ENCODE measurements at regions not wholly inside any gene's neighbourhood (a gene's known extent, or its start where the extent isn't known, plus 50 kb on each side); places are given as distances from the start of the nearest gene placed in this dataset.
A peak's percentile ranks its signal among the peaks of the same experiment; 100 is the strongest.

DNA sequence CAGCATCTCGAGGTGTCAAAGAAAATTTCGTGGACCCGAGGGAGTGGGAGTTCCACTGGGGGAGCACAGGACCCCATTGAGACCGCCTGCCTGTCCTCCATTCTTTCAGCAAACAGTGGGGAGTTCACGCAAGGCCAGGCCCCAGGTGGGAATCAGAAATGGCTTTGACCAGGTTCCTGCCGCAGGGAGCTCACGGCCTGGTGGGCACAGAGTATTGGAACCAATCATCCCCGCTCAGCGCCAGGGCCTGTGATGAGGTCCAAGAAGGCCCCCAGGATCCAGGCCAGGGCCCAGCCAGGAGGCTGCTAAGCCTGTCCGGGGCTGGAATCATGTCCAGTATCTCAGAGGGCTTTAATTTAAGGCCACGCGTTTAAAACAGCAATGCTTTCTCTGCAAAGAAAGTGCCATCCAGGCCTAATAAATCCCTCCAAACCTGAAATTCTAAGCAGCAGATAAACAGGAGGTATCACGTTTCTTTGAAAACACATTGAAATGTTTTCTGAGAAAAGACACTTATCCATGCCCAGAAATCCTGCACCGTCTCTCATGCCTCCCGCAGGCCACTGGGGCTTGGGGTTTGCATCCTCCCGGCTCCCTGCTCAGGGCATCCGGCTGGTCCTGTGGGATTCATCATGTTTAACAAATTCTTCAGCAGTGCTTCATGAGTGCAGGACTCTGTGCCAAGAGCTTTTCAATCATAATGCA, 125.7 kb downstream of the OAT start:
- Mint-ChIP-seq H3K4me1 (no peaks in the 10 kb centered on the region), H3K36me3 (no peaks in the 10 kb centered on the region)
- no peak for DNase-seq (ENCODE audit: low spot score in 2 of 2, unreplicated experiment in 2 of 2)

GRCh38 chr10:124291001-124291701, 127.6 kb downstream of the OAT start:
- Mint-ChIP-seq H3K4me3 (no peak overlapping the region), H3K27ac (no peak overlapping the region), H3K9me3 (no peaks in the 10 kb centered on the region), H3K36me3 (no peaks in the 10 kb centered on the region), H3K27me3 (ENCODE audit: low read depth) (no peaks in the 10 kb centered on the region), H3K4me1 (no peaks in the 10 kb centered on the region)
- DNase-seq (ENCODE audit: low spot score in 2 of 2, unreplicated experiment in 2 of 2) = no peak
- TF ChIP-seq, protein P1, sequence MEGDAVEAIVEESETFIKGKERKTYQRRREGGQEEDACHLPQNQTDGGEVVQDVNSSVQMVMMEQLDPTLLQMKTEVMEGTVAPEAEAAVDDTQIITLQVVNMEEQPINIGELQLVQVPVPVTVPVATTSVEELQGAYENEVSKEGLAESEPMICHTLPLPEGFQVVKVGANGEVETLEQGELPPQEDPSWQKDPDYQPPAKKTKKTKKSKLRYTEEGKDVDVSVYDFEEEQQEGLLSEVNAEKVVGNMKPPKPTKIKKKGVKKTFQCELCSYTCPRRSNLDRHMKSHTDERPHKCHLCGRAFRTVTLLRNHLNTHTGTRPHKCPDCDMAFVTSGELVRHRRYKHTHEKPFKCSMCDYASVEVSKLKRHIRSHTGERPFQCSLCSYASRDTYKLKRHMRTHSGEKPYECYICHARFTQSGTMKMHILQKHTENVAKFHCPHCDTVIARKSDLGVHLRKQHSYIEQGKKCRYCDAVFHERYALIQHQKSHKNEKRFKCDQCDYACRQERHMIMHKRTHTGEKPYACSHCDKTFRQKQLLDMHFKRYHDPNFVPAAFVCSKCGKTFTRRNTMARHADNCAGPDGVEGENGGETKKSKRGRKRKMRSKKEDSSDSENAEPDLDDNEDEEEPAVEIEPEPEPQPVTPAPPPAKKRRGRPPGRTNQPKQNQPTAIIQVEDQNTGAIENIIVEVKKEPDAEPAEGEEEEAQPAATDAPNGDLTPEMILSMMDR (IDR thresholded peaks at IDR 0.05; ENCODE audit: unreplicated experiment) = no peak

More for the DNA sequence above, 125.7 kb downstream of the OAT start:
- Mint-ChIP-seq H3K27ac (no peak overlapping the region), H3K9me3 (no peaks in the 10 kb centered on the region), H3K27me3 (ENCODE audit: low read depth) (no peaks in the 10 kb centered on the region), H3K4me3 (no peak overlapping the region)
- TF ChIP-seq, protein P1 (IDR thresholded peaks at IDR 0.05; ENCODE audit: unreplicated experiment) = no peak

GRCh38 chr10:124289851-124290795, 128.6 kb downstream of the OAT start:
- no peaks in the 10 kb centered on the region for H3K36me3 Mint-ChIP-seq
- H3K27me3 Mint-ChIP-seq (ENCODE audit: low read depth) = no peaks in the 10 kb centered on the region
- no peaks in the 10 kb centered on the region for H3K4me1 Mint-ChIP-seq
- H3K9me3 Mint-ChIP-seq = no peaks in the 10 kb centered on the region
- no peak for DNase-seq (ENCODE audit: low spot score in 2 of 2, unreplicated experiment in 2 of 2)
- no peak overlapping the region for H3K27ac Mint-ChIP-seq
- TF ChIP-seq, protein P1 (IDR thresholded peaks at IDR 0.05; ENCODE audit: unreplicated experiment) = no peak
- H3K4me3 Mint-ChIP-seq = no peak overlapping the region

- Mint-ChIP-seq H3K4me1 (no peaks in the 10 kb centered on the region), H3K36me3 (no peaks in the 10 kb centered on the region), H3K9me3 (no peaks in the 10 kb centered on the region), H3K4me3 (no peak overlapping the region), H3K27ac (no peak overlapping the region), H3K27me3 (ENCODE audit: low read depth) (no peaks in the 10 kb centered on the region)
- DNase-seq (ENCODE audit: low spot score in 2 of 2, unreplicated experiment in 2 of 2) = peak in 1 of 2 experiments; percentile 1
- TF ChIP-seq, protein P1 (IDR thresholded peaks at IDR 0.05; ENCODE audit: unreplicated experiment) = no peak
Measured at GRCh38 chr10:124288928-124289850, 129.5 kb downstream of the OAT start.

DNA sequence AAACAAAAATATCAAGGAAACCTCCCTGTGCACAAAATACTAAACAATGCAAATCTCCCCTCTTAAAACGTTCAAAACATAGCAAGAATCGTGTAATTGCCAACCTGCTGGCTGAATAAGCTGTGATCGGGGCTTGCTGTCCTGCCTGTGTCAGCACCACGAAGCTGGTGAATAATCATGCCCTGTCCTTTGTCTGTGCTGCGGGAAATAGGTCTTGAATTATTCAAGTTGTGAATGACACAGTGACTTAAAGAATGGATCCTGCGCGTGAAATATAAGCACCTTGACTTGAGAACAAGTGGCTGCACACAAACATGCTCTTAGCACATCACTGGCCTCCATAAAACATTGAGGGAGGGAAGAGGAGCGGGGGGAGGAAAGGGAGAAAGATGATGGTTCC, 130.2 kb downstream of the OAT start:
- Mint-ChIP-seq H3K9me3 (no peaks in the 10 kb centered on the region), H3K4me3 (no peak overlapping the region), H3K27me3 (ENCODE audit: low read depth) (no peaks in the 10 kb centered on the region), H3K4me1 (no peaks in the 10 kb centered on the region), H3K27ac (no peak overlapping the region), H3K36me3 (no peaks in the 10 kb centered on the region)
- DNase-seq (ENCODE audit: low spot score in 2 of 2, unreplicated experiment in 2 of 2) = peak in 1 of 2 experiments; percentile 6
- TF ChIP-seq, protein P1 (IDR thresholded peaks at IDR 0.05; ENCODE audit: unreplicated experiment) = no peak

All from mesothelial cell of epicardium (in vitro differentiated cells).